ENCODE measurements at regions not wholly inside any gene's neighbourhood (a gene's known extent, or its start where the extent isn't known, plus 50 kb on each side); places are given as distances from the start of the nearest gene placed in this dataset.

- no peak for DNase-seq (ENCODE audit: low read depth)
Observed at GRCh38 chr15:62841891-62842559, 200.5 kb upstream of the TPM1 start.

- no peak for DNase-seq (ENCODE audit: low read depth)
Observed at GRCh38 chr15:62843311-62843710, 199.2 kb upstream of the TPM1 start.

GRCh38 chr15:62844564-62845240 lies 197.8 kb upstream of the TPM1 start:
- no peak for DNase-seq (ENCODE audit: low read depth)

GRCh38 chr15:62845241-62846126 lies 197.1 kb upstream of the TPM1 start:
- no peak for DNase-seq (ENCODE audit: low read depth)

- no peak for DNase-seq (ENCODE audit: low read depth)
Observed at GRCh38 chr15:62846131-62846804, 196.3 kb upstream of the TPM1 start.

- no peak for DNase-seq (ENCODE audit: low read depth)
Observed at GRCh38 chr15:62846805-62847495, 195.6 kb upstream of the TPM1 start.

- no peak for DNase-seq (ENCODE audit: low read depth)
Observed at GRCh38 chr15:62847900-62848489, 194.6 kb upstream of the TPM1 start.

- no peak for DNase-seq (ENCODE audit: low read depth)
Observed at GRCh38 chr15:62848632-62849050, 193.9 kb upstream of the TPM1 start.

GRCh38 chr15:62849316-62850106 lies 193.0 kb upstream of the TPM1 start:
- DNase-seq (ENCODE audit: low read depth), result no peak

- no peak for DNase-seq (ENCODE audit: low read depth)
Observed at GRCh38 chr15:62850318-62850717, 192.2 kb upstream of the TPM1 start.

- DNase-seq (ENCODE audit: low read depth), result peak; percentile 81
Observed at GRCh38 chr15:62850791-62851291, 191.7 kb upstream of the TPM1 start.

GRCh38 chr15:62853114-62853840 lies 189.3 kb upstream of the TPM1 start:
- no peak for DNase-seq (ENCODE audit: low read depth)

GRCh38 chr15:62853841-62854225 lies 188.7 kb upstream of the TPM1 start:
- DNase-seq (ENCODE audit: low read depth), result no peak

GRCh38 chr15:62854420-62855084 lies 188.0 kb upstream of the TPM1 start:
- no peak for DNase-seq (ENCODE audit: low read depth)

GRCh38 chr15:62855085-62855476 lies 187.5 kb upstream of the TPM1 start:
- no peak for DNase-seq (ENCODE audit: low read depth)

- no peak for DNase-seq (ENCODE audit: low read depth)
Observed at GRCh38 chr15:62856466-62857246, 185.9 kb upstream of the TPM1 start.

- no peak for DNase-seq (ENCODE audit: low read depth)
Observed at GRCh38 chr15:62857411-62857853, 185.1 kb upstream of the TPM1 start.

- no peak for DNase-seq (ENCODE audit: low read depth)
Observed at GRCh38 chr15:62858343-62858742, 184.2 kb upstream of the TPM1 start.

Data from non-pigmented ciliary epithelial cell (primary cell).